Prostate gland (tissue), 2 donors: ENCODE measurements at regions not wholly inside any gene's neighbourhood (a gene's known extent, or its start where the extent isn't known, plus 50 kb on each side); places are given as distances from the start of the nearest gene placed in this dataset.

Experiments
- DNase-seq: peaks from one replicate; pipeline ENCODE4 v3.0.0-alpha.2; 2019; ENCODE audit warnings: low spot score
- H3K27ac ChIP-seq, 2 donors: fragments of 200-600 bp; sonication (generic); 2 replicates each; pipeline ENCODE4 v1.5.1; 2017 to 2019
- H3K27me3 ChIP-seq: fragments of 200-600 bp; sonication (generic); replicated peaks from 2 replicates; pipeline ENCODE4 v1.5.1; 2019; ENCODE audit not compliant: insufficient read depth
- H3K36me3 ChIP-seq, 2 donors: fragments of 200-600 bp; sonication (generic); 1 replicate in 1 of 2; 2 replicates in 1 of 2; pipeline versions ENCODE4 v1.5.1 to v1.8.1; 2017 to 2019
- H3K4me1 ChIP-seq: fragments of 200-600 bp; sonication (generic); replicated peaks from 2 replicates; pipeline ENCODE4 v1.5.1; 2019
- H3K4me3 ChIP-seq, 2 donors: fragments of 200-600 bp; sonication (generic); 2 replicates each; pipeline ENCODE4 v1.5.1; 2017 to 2019
- H3K9me3 ChIP-seq: fragments of 200-600 bp; sonication (generic); 2 replicates; pipeline ENCODE4 v1.5.1; 2017
- POLR2A ChIP-seq: fragments of 450-650 bp; IDR thresholded peaks from one replicate; pipeline ENCODE4 v1.6.1; 2016; ENCODE audit warnings: antibody characterized with exemption, mild to moderate bottlenecking
- POLR2AphosphoS5 ChIP-seq: sonication (generic); formaldehyde crosslinking; IDR thresholded peaks from one replicate; pipeline ENCODE4 v1.6.1; 2017; ENCODE audit warnings: antibody characterized with exemption
- WGBS: methylation state at CpG from one replicate; pipeline ENCODE4 v1.1.5; 2018; 5-methylcytosine and 5-hydroxymethylcytosine counted together
- intact Hi-C: fragments of 100-400 bp; cut with DNase I; formaldehyde crosslinking; loops from one replicate; pipeline ENCODE4 v1.14.2; 2022
- TF ChIP-seq, protein P1 (sequence below), 4 experiments: fragments of 200-600 bp in 2 of 4; fragments of 450-650 bp in 2 of 4; sonication (generic) in 2 of 4; IDR thresholded peaks; 1 replicate in 3 of 4; 2 replicates in 1 of 4; pipeline ENCODE4 v1.5.1; 2016 to 2019; ENCODE audit warnings: antibody characterized with exemption in 4 of 4, mild to moderate bottlenecking in 2 of 4, moderate library complexity in 2 of 4

DNA sequence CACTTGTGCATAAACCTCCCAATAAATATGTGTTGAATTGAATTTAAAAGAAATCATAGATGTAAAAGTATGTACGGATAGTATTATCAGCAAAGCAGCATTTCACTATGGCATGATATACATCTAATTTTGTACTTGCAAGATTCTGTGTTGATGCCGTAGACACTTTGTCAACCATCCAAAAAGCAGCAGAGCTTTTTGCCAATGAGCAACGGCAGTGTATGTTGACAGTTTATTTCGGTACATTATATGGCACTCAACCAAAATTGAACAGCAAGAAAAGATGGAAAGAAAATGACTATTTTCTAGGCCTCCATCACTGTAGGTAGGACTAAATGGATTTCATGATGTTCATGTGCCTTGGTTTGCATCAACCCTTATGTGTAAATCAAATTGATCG, 543.7 kb downstream of the DACH1 start:
- no peak overlapping the region for H3K27ac ChIP-seq
- no peak for DNase-seq
- H3K27me3 ChIP-seq: no peaks in the 10 kb centered on the region
- H3K9me3 ChIP-seq: no peaks in the 10 kb centered on the region
- no peak for TF ChIP-seq POLR2A
- TF ChIP-seq, protein P1, sequence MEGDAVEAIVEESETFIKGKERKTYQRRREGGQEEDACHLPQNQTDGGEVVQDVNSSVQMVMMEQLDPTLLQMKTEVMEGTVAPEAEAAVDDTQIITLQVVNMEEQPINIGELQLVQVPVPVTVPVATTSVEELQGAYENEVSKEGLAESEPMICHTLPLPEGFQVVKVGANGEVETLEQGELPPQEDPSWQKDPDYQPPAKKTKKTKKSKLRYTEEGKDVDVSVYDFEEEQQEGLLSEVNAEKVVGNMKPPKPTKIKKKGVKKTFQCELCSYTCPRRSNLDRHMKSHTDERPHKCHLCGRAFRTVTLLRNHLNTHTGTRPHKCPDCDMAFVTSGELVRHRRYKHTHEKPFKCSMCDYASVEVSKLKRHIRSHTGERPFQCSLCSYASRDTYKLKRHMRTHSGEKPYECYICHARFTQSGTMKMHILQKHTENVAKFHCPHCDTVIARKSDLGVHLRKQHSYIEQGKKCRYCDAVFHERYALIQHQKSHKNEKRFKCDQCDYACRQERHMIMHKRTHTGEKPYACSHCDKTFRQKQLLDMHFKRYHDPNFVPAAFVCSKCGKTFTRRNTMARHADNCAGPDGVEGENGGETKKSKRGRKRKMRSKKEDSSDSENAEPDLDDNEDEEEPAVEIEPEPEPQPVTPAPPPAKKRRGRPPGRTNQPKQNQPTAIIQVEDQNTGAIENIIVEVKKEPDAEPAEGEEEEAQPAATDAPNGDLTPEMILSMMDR (IDR thresholded peaks at IDR 0.05): no peak
- TF ChIP-seq POLR2AphosphoS5: no peak
- H3K4me3 ChIP-seq: no peak overlapping the region
- WGBS: 87% methylated on average over 5 of the region's 5 CpGs
- no peaks in the 10 kb centered on the region for H3K4me1 ChIP-seq
- H3K36me3 ChIP-seq: no peaks in the 10 kb centered on the region
- intact Hi-C loops: no loop called here

DNA sequence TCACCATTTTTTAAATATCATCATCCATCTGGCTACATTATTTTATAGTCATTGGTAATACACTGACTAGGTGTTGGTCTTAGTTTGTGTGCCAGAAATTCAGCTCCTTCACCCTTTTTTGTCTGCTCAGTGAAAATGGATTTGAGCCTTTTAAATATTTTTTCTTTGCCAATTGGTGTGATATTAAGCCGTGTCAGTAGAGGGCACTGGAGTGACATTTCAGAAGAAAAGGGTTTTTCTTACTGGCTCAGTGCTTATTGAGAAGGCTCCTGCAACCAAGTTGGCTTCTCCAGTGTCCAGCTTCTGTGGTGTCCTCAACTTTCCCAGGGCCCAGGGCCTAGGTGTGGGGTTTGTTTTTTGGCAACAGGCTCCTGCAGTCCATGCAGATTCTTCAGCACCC, 546.6 kb downstream of the DACH1 start:
- Histone ChIP-seq H3K9me3 (no peaks in the 10 kb centered on the region), H3K4me3 (no peak overlapping the region), H3K4me1 (no peaks in the 10 kb centered on the region), H3K36me3 (no peaks in the 10 kb centered on the region), H3K27me3 (no peaks in the 10 kb centered on the region), H3K27ac (no peak overlapping the region)
- intact Hi-C loops: no loop called here
- no peak for TF ChIP-seq POLR2A
- TF ChIP-seq, protein P1 (IDR thresholded peaks at IDR 0.05): no peak
- no peak for TF ChIP-seq POLR2AphosphoS5
- WGBS: 77% methylated on average over 1 of the region's 1 CpG
- DNase-seq: no peak

- TF ChIP-seq, protein P1 (IDR thresholded peaks at IDR 0.05): no peak
- TF ChIP-seq POLR2A (no peak), POLR2AphosphoS5 (no peak)
- Histone ChIP-seq H3K4me1 (no peaks in the 10 kb centered on the region), H3K27ac (no peak overlapping the region), H3K36me3 (no peaks in the 10 kb centered on the region), H3K9me3 (no peaks in the 10 kb centered on the region), H3K4me3 (no peak overlapping the region), H3K27me3 (no peaks in the 10 kb centered on the region)
- 45% methylated on average over 3 of the region's 3 CpGs for WGBS
- intact Hi-C loops: no loop called here
- no peak for DNase-seq
Measured at GRCh38 chr13:71316792-71317363, 550.1 kb downstream of the DACH1 start.

DNA sequence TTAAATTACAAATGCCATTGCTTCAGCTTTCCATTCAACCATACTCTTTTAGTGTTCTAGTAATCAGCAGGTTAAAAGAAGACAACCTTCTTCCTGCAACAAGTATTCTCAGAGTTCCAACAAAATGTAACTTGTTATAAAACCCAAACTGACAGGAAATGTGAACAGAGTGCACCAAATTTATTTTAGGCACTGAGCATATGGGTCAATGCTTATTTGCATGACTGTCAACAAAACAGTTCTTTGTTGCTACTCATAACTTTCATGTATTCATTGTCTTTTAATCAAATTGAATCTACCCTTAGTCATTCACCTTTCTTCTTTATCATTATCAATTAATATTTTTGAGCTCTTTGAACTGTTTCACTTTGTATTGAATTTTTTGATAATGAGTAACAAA, 554.1 kb downstream of the DACH1 start:
- no peak for DNase-seq
- H3K4me1 ChIP-seq: no peaks in the 10 kb centered on the region
- H3K27ac ChIP-seq: no peak overlapping the region
- TF ChIP-seq, protein P1 (IDR thresholded peaks at IDR 0.05): no peak
- TF ChIP-seq POLR2AphosphoS5 (no peak), POLR2A (no peak)
- intact Hi-C loops: no loop called here
- H3K9me3 ChIP-seq: no peaks in the 10 kb centered on the region
- no peaks in the 10 kb centered on the region for H3K36me3 ChIP-seq
- no peaks in the 10 kb centered on the region for H3K27me3 ChIP-seq
- H3K4me3 ChIP-seq: no peak overlapping the region

DNA sequence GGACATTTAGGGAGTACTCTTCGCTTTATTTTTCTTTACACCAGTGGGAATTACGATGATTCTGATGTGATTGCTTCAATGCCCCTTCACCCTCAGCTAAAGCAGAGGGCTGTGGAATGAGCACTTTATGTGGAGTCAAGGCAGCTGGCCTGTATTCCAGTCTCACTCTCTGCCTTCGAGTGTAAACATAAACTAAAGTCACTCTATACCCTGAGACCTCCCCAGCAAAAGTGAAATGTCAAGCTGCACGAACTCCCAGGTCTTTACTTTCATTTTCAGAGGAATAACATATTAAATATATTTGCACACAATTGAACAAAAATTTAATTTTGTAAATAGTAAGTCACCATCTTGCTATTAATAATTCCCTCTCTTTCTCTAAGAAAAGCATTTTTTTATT, 557.1 kb downstream of the DACH1 start:
- no peak overlapping the region for H3K4me3 ChIP-seq
- DNase-seq: no peak
- 81% methylated on average over 4 of the region's 4 CpGs for WGBS
- H3K36me3 ChIP-seq: no peaks in the 10 kb centered on the region
- no peak overlapping the region for H3K27ac ChIP-seq
- H3K9me3 ChIP-seq: no peaks in the 10 kb centered on the region
- TF ChIP-seq, protein P1 (IDR thresholded peaks at IDR 0.05): no peak
- no peak for TF ChIP-seq POLR2AphosphoS5
- no peak for TF ChIP-seq POLR2A
- H3K27me3 ChIP-seq: no peaks in the 10 kb centered on the region
- intact Hi-C loops: no loop called here
- H3K4me1 ChIP-seq: no peaks in the 10 kb centered on the region
